ENCODE measurements at regions not wholly inside any gene's neighbourhood (a gene's known extent, or its start where the extent isn't known, plus 50 kb on each side); places are given as distances from the start of the nearest gene placed in this dataset.

DNA sequence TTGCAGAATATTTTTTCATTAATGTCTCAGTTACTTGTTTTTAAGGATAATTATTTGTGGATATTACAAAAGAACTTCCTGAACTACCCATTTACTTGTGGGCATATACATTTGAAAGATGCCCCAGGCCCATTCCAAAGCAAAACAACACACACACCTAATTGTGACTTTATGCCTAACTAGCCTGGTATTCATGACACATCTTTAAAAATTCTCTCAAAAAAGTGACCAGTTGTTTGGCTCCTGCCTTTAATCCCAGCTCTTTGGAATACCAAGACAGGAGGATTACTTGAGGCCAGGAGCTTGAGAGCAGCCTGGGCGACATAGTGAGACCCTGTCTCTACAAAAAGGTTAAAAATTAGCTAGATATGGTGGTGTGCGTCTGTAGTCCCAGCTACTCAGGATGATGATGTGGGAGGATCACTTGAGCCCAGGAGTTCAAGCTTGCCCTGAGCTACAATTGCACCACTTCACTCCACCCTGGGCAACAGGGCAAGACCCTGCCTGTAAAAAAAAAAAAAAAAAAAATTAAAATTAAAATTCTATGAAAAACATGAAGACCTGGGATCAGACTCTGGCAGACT, 51.7 kb upstream of the SLC4A7 start:
- H3K4me3 Mint-ChIP-seq, result peak overlapping the region; percentile 67
- peaks cover 68% of the 10 kb centered on the region for H3K4me1 Mint-ChIP-seq (ENCODE audit: low read depth)
- peak; percentile 71 for DNase-seq
- TF ChIP-seq, protein P1, sequence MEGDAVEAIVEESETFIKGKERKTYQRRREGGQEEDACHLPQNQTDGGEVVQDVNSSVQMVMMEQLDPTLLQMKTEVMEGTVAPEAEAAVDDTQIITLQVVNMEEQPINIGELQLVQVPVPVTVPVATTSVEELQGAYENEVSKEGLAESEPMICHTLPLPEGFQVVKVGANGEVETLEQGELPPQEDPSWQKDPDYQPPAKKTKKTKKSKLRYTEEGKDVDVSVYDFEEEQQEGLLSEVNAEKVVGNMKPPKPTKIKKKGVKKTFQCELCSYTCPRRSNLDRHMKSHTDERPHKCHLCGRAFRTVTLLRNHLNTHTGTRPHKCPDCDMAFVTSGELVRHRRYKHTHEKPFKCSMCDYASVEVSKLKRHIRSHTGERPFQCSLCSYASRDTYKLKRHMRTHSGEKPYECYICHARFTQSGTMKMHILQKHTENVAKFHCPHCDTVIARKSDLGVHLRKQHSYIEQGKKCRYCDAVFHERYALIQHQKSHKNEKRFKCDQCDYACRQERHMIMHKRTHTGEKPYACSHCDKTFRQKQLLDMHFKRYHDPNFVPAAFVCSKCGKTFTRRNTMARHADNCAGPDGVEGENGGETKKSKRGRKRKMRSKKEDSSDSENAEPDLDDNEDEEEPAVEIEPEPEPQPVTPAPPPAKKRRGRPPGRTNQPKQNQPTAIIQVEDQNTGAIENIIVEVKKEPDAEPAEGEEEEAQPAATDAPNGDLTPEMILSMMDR (IDR thresholded peaks at IDR 0.05), result no peak
- H3K9me3 Mint-ChIP-seq, result peaks cover 5% of the 10 kb centered on the region; the same call in 1 of the 2 replicates
- H3K36me3 Mint-ChIP-seq (ENCODE audit: low read depth), result peaks cover 5% of the 10 kb centered on the region; the same call in 1 of the 2 replicates
- 0 out of 2 replicates have a peak, but pooled peaks cover 4% of the 10 kb centered on the region for H3K27me3 Mint-ChIP-seq (ENCODE audit: insufficient read depth)
- peak overlapping the region; percentile 94 for H3K27ac Mint-ChIP-seq

DNA sequence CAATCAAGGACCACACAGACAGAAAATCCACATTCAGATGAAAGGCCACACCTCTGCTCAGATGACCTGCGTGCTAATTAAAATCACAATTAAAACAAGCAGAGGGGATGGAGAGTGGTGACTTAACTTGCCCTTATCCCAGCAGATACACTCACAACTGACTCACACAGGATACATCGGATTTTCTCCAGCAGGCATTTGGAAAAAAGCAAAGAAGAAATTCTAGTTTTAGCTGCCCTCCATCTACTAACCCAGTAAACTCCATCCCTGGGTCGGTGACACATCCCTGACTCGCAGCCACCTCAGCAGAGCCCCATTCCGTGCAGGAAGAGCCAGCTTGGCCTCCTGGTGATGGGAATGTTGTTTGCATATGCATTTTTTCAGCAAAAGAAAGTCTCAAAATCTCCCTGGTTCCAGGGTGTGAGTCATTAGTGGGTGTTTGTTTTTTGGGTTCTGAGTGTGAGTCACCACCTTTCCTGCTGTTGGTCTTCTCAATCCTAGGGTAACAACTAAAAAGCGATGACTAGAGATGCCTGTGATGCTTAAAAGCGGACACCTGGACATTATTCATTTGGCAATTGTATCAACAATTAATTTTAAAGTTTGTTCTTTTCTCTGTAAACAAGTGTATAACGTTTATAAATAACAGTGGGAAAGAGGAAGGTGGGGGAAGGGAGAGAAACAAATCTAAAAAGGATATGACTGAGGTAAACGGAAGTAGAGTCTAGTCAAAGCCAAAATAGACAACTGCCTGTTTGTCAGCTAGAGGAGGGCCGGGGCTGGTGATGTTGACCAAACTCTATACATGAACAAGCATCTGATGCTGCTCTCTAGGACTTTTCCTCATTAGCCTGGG, 49.8 kb upstream of the SLC4A7 start:
- Mint-ChIP-seq H3K9me3 (peaks cover 5% of the 10 kb centered on the region; the same call in 1 of the 2 replicates), H3K27me3 (ENCODE audit: insufficient read depth) (0 out of 2 replicates have a peak, but pooled peaks cover 4% of the 10 kb centered on the region), H3K4me1 (ENCODE audit: low read depth) (peaks cover 72% of the 10 kb centered on the region), H3K4me3 (peak overlapping the region; percentile 68), H3K36me3 (ENCODE audit: low read depth) (peaks cover 5% of the 10 kb centered on the region; the same call in 1 of the 2 replicates), H3K27ac (peak overlapping the region; percentile 94)
- TF ChIP-seq, protein P1 (IDR thresholded peaks at IDR 0.05), result peak; percentile 80
- DNase-seq, result peak; percentile 100

Data from HFFc6 (cell line).